GM12878 (cell line): ENCODE measurements at regions not wholly inside any gene's neighbourhood (a gene's known extent, or its start where the extent isn't known, plus 50 kb on each side); places are given as distances from the start of the nearest gene placed in this dataset.

Experiments
- CHD1 ChIP-seq: IDR thresholded peaks from 2 replicates; pipeline ENCODE4 v1.6.1; 2012; ENCODE audit warnings: low read depth, low read length, improper control_type of control experiment
- CHD2 ChIP-seq: IDR thresholded peaks from 2 replicates; pipeline ENCODE4 v1.6.1; 2011; ENCODE audit warnings: low read depth, low read length, improper control_type of control experiment, borderline replicate concordance
- EED ChIP-seq: sonication (generic); IDR thresholded peaks from 2 replicates; pipeline ENCODE4 v1.6.1; 2016; ENCODE audit warnings: antibody characterized with exemption, low read depth
- EGR1 ChIP-seq, 2 experiments: IDR thresholded peaks; 1 replicate in 1 of 2; 2 replicates in 1 of 2; pipeline ENCODE4 v1.6.1; 2011 to 2012; ENCODE audit warnings: low read depth in 2 of 2, low read length in 2 of 2, borderline replicate concordance in 1 of 2, mild to moderate bottlenecking in 1 of 2, moderate library complexity in 1 of 2
- MXI1 ChIP-seq: fragments of 150-350 bp; IDR thresholded peaks from 2 replicates; pipeline ENCODE4 v1.6.1; 2011; ENCODE audit warnings: low read depth, mild to moderate bottlenecking, inconsistent platforms, low read length, improper control_type of control experiment
- NFIC ChIP-seq: IDR thresholded peaks from 2 replicates; pipeline ENCODE4 v1.6.1; 2012; ENCODE audit warnings: low read depth, mild to moderate bottlenecking, inconsistent platforms, low read length, moderate library complexity
- RAD21 ChIP-seq: IDR thresholded peaks from 2 replicates; pipeline ENCODE4 v1.6.1; 2011; ENCODE audit warnings: mild to moderate bottlenecking, low read depth, low read length, moderate library complexity; ENCODE audit not compliant: insufficient read depth
- RFX5 ChIP-seq: IDR thresholded peaks from 2 replicates; pipeline ENCODE4 v1.6.1; 2011; ENCODE audit warnings: low read depth, low read length, improper control_type of control experiment
- TCF3 ChIP-seq: IDR thresholded peaks from 2 replicates; pipeline ENCODE4 v1.6.1; 2012; ENCODE audit warnings: low read depth, mild to moderate bottlenecking, low read length, borderline replicate concordance; ENCODE audit not compliant: insufficient read depth
- TF ChIP-seq, protein P1 (sequence below), 3 experiments: IDR thresholded peaks in 2 of 3; conservative IDR thresholded peaks in 1 of 3; 2 replicates each; pipeline ENCODE4 v1.5.1; 2011; ENCODE audit warnings: low read depth in 3 of 3, low read length in 3 of 3, mild to moderate bottlenecking in 3 of 3, control low read depth in 2 of 3, moderate library complexity in 2 of 3, inconsistent platforms in 1 of 3, mixed read lengths in 1 of 3; ENCODE audit not compliant: control insufficient read depth in 2 of 3, insufficient read depth in 1 of 3; ENCODE audit errors: extremely low read depth in 1 of 3
- TF ChIP-seq, protein P2 (sequence below): IDR thresholded peaks from 2 replicates; pipeline ENCODE4 v1.6.1; 2012; ENCODE audit warnings: mild to moderate bottlenecking, low read depth, low read length
- TF ChIP-seq, protein P3 (sequence below): IDR thresholded peaks from 2 replicates; pipeline ENCODE4 v1.6.1; 2012; ENCODE audit warnings: improper control_type of control experiment, low read depth, low read length; ENCODE audit not compliant: insufficient replicate concordance

DNA sequence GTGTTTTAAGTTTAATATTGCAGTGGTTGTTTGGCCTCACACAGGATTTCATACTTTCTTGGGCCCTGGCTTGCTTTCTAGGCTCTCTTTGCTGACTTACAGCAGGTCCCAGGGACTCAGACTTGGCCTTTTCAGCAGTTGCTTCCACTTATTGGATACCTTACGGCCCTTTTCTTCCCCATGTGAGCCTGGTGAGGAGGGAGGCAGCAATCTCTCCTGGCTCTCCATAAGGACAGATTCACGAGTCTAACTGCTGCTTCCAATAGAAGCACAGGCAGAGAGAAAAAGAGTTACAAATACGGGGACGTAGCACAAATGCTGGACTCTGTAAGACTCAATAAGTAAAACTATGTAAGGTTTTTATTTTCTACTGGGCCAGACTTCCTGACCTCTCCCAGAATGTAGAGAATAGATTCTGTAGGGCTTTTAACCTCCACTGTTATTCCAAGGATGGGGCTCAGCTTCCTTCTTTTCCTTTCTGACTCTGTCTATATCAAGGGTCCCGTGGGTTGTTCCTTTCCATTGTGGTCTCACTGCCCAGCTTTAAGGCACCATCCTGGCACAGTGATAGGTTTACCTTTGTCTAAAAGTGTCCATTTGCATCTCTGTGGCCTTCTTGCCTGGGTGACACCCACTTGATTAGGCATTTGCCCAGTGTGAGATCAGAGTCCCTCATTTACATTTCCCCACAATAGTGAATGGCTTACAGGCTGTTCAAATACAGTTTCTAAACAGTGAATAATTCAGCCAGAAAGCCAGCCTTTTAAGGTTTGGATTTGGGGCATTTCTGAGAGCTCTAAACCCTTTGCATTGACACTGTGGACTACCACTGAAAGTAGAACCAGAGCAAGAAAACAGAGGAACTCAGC is 92.8 kb downstream of the RASSF10 start:
- no peak for TF ChIP-seq RFX5
- TF ChIP-seq, protein P1, sequence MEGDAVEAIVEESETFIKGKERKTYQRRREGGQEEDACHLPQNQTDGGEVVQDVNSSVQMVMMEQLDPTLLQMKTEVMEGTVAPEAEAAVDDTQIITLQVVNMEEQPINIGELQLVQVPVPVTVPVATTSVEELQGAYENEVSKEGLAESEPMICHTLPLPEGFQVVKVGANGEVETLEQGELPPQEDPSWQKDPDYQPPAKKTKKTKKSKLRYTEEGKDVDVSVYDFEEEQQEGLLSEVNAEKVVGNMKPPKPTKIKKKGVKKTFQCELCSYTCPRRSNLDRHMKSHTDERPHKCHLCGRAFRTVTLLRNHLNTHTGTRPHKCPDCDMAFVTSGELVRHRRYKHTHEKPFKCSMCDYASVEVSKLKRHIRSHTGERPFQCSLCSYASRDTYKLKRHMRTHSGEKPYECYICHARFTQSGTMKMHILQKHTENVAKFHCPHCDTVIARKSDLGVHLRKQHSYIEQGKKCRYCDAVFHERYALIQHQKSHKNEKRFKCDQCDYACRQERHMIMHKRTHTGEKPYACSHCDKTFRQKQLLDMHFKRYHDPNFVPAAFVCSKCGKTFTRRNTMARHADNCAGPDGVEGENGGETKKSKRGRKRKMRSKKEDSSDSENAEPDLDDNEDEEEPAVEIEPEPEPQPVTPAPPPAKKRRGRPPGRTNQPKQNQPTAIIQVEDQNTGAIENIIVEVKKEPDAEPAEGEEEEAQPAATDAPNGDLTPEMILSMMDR (IDR thresholded peaks at IDR 0.05 in 2 of 3, conservative IDR thresholded peaks at IDR 0.05 in 1 of 3; ENCODE audit: control insufficient read depth in 2 of 3, extremely low read depth in 1 of 3, insufficient read depth in 1 of 3, low read depth in 3 of 3, low read length in 3 of 3), result no peak
- no peak for TF ChIP-seq NFIC
- TF ChIP-seq, protein P2, sequence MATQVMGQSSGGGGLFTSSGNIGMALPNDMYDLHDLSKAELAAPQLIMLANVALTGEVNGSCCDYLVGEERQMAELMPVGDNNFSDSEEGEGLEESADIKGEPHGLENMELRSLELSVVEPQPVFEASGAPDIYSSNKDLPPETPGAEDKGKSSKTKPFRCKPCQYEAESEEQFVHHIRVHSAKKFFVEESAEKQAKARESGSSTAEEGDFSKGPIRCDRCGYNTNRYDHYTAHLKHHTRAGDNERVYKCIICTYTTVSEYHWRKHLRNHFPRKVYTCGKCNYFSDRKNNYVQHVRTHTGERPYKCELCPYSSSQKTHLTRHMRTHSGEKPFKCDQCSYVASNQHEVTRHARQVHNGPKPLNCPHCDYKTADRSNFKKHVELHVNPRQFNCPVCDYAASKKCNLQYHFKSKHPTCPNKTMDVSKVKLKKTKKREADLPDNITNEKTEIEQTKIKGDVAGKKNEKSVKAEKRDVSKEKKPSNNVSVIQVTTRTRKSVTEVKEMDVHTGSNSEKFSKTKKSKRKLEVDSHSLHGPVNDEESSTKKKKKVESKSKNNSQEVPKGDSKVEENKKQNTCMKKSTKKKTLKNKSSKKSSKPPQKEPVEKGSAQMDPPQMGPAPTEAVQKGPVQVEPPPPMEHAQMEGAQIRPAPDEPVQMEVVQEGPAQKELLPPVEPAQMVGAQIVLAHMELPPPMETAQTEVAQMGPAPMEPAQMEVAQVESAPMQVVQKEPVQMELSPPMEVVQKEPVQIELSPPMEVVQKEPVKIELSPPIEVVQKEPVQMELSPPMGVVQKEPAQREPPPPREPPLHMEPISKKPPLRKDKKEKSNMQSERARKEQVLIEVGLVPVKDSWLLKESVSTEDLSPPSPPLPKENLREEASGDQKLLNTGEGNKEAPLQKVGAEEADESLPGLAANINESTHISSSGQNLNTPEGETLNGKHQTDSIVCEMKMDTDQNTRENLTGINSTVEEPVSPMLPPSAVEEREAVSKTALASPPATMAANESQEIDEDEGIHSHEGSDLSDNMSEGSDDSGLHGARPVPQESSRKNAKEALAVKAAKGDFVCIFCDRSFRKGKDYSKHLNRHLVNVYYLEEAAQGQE, result no peak
- TF ChIP-seq MXI1, result no peak
- TF ChIP-seq EED, result no peak
- TF ChIP-seq, protein P3, sequence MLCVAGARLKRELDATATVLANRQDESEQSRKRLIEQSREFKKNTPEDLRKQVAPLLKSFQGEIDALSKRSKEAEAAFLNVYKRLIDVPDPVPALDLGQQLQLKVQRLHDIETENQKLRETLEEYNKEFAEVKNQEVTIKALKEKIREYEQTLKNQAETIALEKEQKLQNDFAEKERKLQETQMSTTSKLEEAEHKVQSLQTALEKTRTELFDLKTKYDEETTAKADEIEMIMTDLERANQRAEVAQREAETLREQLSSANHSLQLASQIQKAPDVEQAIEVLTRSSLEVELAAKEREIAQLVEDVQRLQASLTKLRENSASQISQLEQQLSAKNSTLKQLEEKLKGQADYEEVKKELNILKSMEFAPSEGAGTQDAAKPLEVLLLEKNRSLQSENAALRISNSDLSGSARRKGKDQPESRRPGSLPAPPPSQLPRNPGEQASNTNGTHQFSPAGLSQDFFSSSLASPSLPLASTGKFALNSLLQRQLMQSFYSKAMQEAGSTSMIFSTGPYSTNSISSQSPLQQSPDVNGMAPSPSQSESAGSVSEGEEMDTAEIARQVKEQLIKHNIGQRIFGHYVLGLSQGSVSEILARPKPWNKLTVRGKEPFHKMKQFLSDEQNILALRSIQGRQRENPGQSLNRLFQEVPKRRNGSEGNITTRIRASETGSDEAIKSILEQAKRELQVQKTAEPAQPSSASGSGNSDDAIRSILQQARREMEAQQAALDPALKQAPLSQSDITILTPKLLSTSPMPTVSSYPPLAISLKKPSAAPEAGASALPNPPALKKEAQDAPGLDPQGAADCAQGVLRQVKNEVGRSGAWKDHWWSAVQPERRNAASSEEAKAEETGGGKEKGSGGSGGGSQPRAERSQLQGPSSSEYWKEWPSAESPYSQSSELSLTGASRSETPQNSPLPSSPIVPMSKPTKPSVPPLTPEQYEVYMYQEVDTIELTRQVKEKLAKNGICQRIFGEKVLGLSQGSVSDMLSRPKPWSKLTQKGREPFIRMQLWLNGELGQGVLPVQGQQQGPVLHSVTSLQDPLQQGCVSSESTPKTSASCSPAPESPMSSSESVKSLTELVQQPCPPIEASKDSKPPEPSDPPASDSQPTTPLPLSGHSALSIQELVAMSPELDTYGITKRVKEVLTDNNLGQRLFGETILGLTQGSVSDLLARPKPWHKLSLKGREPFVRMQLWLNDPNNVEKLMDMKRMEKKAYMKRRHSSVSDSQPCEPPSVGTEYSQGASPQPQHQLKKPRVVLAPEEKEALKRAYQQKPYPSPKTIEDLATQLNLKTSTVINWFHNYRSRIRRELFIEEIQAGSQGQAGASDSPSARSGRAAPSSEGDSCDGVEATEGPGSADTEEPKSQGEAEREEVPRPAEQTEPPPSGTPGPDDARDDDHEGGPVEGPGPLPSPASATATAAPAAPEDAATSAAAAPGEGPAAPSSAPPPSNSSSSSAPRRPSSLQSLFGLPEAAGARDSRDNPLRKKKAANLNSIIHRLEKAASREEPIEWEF, result no peak
- no peak for TF ChIP-seq EGR1 (IDR thresholded peaks at IDR 0.05; ENCODE audit: borderline replicate concordance in 1 of 2, low read depth in 2 of 2, low read length in 2 of 2)
- no peak for TF ChIP-seq CHD1
- no peak for TF ChIP-seq RAD21
- no peak for TF ChIP-seq TCF3
- TF ChIP-seq CHD2, result no peak
